ENCODE measurements at regions not wholly inside any gene's neighbourhood (a gene's known extent, or its start where the extent isn't known, plus 50 kb on each side); places are given as distances from the start of the nearest gene placed in this dataset.

GRCh38 chr9:615756-616155 is 225.7 kb upstream of the DMRT1 start:
- no peak for DNase-seq (ENCODE audit: low spot score)
- CTCF ChIA-PET = interaction anchor here (0.7 kb wide), 2 partner anchors 134 to 149 kb away, joined by 3 read pairs; no protein-coding TSS in a partner anchor
- no peak overlapping the region for H3K27ac ChIP-seq
- no peak for TF ChIP-seq CTCF (conservative IDR thresholded peaks at IDR 0.05; ENCODE audit: low read depth)
- POLR2A ChIA-PET (ENCODE audit: low non-redundant PET) = no interaction called here

GRCh38 chr9:616694-617093 is 224.8 kb upstream of the DMRT1 start:
- no peak for DNase-seq (ENCODE audit: low spot score)
- no peak for TF ChIP-seq CTCF (conservative IDR thresholded peaks at IDR 0.05; ENCODE audit: low read depth)
- ChIA-PET POLR2A (ENCODE audit: low non-redundant PET) (no interaction called here), CTCF (interaction anchor here (0.6 kb wide), 1 partner anchor 1043 kb away, joined by 3 read pairs; no protein-coding TSS in a partner anchor)
- no peak overlapping the region for H3K27ac ChIP-seq

- ChIA-PET CTCF (interaction anchor here (0.6 kb wide), 1 partner anchor 1042 kb away, joined by 3 read pairs; no protein-coding TSS in a partner anchor), POLR2A (ENCODE audit: low non-redundant PET) (no interaction called here)
- DNase-seq (ENCODE audit: low spot score) = no peak
- H3K27ac ChIP-seq = no peak overlapping the region
- TF ChIP-seq CTCF (conservative IDR thresholded peaks at IDR 0.05; ENCODE audit: low read depth) = no peak
Measured at GRCh38 chr9:617445-618085, 223.9 kb upstream of the DMRT1 start.

GRCh38 chr9:618478-618877 is 223.0 kb upstream of the DMRT1 start:
- no peak overlapping the region for H3K27ac ChIP-seq
- ChIA-PET CTCF (no interaction called here), POLR2A (ENCODE audit: low non-redundant PET) (no interaction called here)
- DNase-seq (ENCODE audit: low spot score) = no peak
- TF ChIP-seq CTCF (conservative IDR thresholded peaks at IDR 0.05; ENCODE audit: low read depth) = no peak

GRCh38 chr9:621201-621855 is 220.2 kb upstream of the DMRT1 start:
- no peak overlapping the region for H3K27ac ChIP-seq
- DNase-seq (ENCODE audit: low spot score) = no peak
- TF ChIP-seq CTCF (conservative IDR thresholded peaks at IDR 0.05; ENCODE audit: low read depth) = no peak
- POLR2A ChIA-PET (ENCODE audit: low non-redundant PET) = no interaction called here
- CTCF ChIA-PET = interaction anchor here (0.5 to 0.6 kb wide), 2 partner anchors 36 to 143 kb away, joined by 3 read pairs; no protein-coding TSS in a partner anchor

GRCh38 chr9:624935-625500 is 216.5 kb upstream of the DMRT1 start:
- ChIA-PET POLR2A (ENCODE audit: low non-redundant PET) (no interaction called here), CTCF (no interaction called here)
- H3K27ac ChIP-seq = no peak overlapping the region
- no peak for TF ChIP-seq CTCF (conservative IDR thresholded peaks at IDR 0.05; ENCODE audit: low read depth)
- DNase-seq (ENCODE audit: low spot score) = no peak
